IMR-90 (cell line): ENCODE measurements at regions not wholly inside any gene's neighbourhood (a gene's known extent, or its start where the extent isn't known, plus 50 kb on each side); places are given as distances from the start of the nearest gene placed in this dataset.

Source experiments
- BHLHE40 ChIP-seq: fragments of 150-350 bp; IDR thresholded peaks from 2 replicates; pipeline ENCODE4 v1.6.1; 2016; ENCODE audit warnings: mild to moderate bottlenecking, low read depth, low read length
- CEBPB ChIP-seq: IDR thresholded peaks from 2 replicates; pipeline ENCODE4 v1.6.1; 2012; ENCODE audit warnings: low read depth, low read length, improper control_type of control experiment
- FOS ChIP-seq: fragments of 150-350 bp; IDR thresholded peaks from 2 replicates; pipeline ENCODE4 v1.6.1; 2016; ENCODE audit warnings: low read depth, low read length
- MAFK ChIP-seq: IDR thresholded peaks from 2 replicates; pipeline ENCODE4 v1.6.1; 2012; ENCODE audit warnings: low read depth, low read length, improper control_type of control experiment
- MAZ ChIP-seq: IDR thresholded peaks from 2 replicates; pipeline ENCODE4 v1.6.1; 2012; ENCODE audit warnings: low read depth, mild to moderate bottlenecking, low read length, improper control_type of control experiment, moderate library complexity, borderline replicate concordance
- NFE2L2 ChIP-seq: fragments of 150-350 bp; IDR thresholded peaks from 2 replicates; pipeline ENCODE4 v1.6.1; 2016; ENCODE audit warnings: low read depth, mild to moderate bottlenecking, low read length
- POLR2A ChIP-seq: IDR thresholded peaks from 2 replicates; pipeline ENCODE4 v1.6.1; 2012; ENCODE audit warnings: mild to moderate bottlenecking, low read depth, low read length
- RAD21 ChIP-seq: IDR thresholded peaks from 2 replicates; pipeline ENCODE4 v1.6.1; 2012; ENCODE audit warnings: low read length, improper control_type of control experiment
- RCOR1 ChIP-seq: IDR thresholded peaks from 2 replicates; pipeline ENCODE4 v1.6.1; 2012; ENCODE audit warnings: mild to moderate bottlenecking, low read length, improper control_type of control experiment; ENCODE audit not compliant: insufficient replicate concordance
- RFX5 ChIP-seq: IDR thresholded peaks from 2 replicates; pipeline ENCODE4 v1.8.0; 2012; ENCODE audit warnings: low read depth, mild to moderate bottlenecking, low read length, moderate library complexity
- SMC3 ChIP-seq: fragments of 150-350 bp; IDR thresholded peaks from 2 replicates; pipeline ENCODE4 v1.6.1; 2016; ENCODE audit warnings: low read depth, mild to moderate bottlenecking, antibody characterized with exemption, low read length, moderate library complexity
- TF ChIP-seq, protein P1 (sequence below): conservative IDR thresholded peaks from 2 replicates; pipeline ENCODE4 v1.5.1; 2012; ENCODE audit warnings: mild to moderate bottlenecking, low read depth, low read length, improper control_type of control experiment
- TF ChIP-seq, protein P2 (sequence below): fragments of 150-350 bp; IDR thresholded peaks from 2 replicates; pipeline ENCODE4 v1.6.1; 2017; ENCODE audit warnings: mild to moderate bottlenecking, antibody characterized with exemption, low read length, low read depth
- TF ChIP-seq, protein P3 (sequence below): fragments of 150-350 bp; IDR thresholded peaks from 2 replicates; pipeline ENCODE4 v1.6.1; 2016; ENCODE audit warnings: low read depth, mild to moderate bottlenecking, low read length, moderate library complexity, borderline replicate concordance

DNA sequence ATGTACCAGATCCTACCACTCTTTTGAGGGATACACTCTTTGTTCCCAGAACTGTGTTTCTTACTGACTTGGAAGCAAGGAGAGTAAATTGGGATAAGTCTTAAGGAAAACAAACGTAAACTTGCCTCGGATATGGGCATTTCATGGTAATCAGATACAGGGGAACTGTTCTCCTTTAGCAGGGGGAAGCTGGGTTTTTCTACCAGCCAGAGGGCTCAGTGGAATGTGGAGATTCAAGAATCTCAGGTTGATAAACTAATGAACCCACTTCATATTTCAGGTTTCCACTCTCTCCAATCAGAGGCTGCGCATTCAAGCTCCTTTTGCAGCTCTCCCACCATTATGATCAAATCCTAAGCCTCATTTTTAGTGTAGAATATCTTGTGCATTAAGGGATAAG is 676.5 kb upstream of the FSHR start:
- TF ChIP-seq, protein P1, sequence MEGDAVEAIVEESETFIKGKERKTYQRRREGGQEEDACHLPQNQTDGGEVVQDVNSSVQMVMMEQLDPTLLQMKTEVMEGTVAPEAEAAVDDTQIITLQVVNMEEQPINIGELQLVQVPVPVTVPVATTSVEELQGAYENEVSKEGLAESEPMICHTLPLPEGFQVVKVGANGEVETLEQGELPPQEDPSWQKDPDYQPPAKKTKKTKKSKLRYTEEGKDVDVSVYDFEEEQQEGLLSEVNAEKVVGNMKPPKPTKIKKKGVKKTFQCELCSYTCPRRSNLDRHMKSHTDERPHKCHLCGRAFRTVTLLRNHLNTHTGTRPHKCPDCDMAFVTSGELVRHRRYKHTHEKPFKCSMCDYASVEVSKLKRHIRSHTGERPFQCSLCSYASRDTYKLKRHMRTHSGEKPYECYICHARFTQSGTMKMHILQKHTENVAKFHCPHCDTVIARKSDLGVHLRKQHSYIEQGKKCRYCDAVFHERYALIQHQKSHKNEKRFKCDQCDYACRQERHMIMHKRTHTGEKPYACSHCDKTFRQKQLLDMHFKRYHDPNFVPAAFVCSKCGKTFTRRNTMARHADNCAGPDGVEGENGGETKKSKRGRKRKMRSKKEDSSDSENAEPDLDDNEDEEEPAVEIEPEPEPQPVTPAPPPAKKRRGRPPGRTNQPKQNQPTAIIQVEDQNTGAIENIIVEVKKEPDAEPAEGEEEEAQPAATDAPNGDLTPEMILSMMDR, result no peak
- TF ChIP-seq POLR2A (no peak), SMC3 (no peak), RAD21 (no peak), CEBPB (no peak), BHLHE40 (no peak), RCOR1 (no peak), NFE2L2 (no peak), MAZ (no peak), MAFK (no peak), RFX5 (no peak), FOS (no peak)
- TF ChIP-seq, protein P2, sequence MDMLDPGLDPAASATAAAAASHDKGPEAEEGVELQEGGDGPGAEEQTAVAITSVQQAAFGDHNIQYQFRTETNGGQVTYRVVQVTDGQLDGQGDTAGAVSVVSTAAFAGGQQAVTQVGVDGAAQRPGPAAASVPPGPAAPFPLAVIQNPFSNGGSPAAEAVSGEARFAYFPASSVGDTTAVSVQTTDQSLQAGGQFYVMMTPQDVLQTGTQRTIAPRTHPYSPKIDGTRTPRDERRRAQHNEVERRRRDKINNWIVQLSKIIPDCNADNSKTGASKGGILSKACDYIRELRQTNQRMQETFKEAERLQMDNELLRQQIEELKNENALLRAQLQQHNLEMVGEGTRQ, result no peak
- TF ChIP-seq, protein P3, sequence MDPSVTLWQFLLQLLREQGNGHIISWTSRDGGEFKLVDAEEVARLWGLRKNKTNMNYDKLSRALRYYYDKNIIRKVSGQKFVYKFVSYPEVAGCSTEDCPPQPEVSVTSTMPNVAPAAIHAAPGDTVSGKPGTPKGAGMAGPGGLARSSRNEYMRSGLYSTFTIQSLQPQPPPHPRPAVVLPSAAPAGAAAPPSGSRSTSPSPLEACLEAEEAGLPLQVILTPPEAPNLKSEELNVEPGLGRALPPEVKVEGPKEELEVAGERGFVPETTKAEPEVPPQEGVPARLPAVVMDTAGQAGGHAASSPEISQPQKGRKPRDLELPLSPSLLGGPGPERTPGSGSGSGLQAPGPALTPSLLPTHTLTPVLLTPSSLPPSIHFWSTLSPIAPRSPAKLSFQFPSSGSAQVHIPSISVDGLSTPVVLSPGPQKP, result no peak
